ENCODE measurements at regions not wholly inside any gene's neighbourhood (a gene's known extent, or its start where the extent isn't known, plus 50 kb on each side); places are given as distances from the start of the nearest gene placed in this dataset.

GRCh38 chr6:27684264-27685211 is 211.6 kb upstream of the ZNF184 start:
- H3K79me1 ChIP-seq (ENCODE audit: low read depth in 1 of 2, low read length in 2 of 2) = no peaks in the 10 kb centered on the region
- no peak overlapping the region for H3K23ac ChIP-seq (ENCODE audit: low read depth, low read length)
- H2AFZ ChIP-seq (replicated peaks; ENCODE audit: low read length, poor library complexity) = no peak overlapping the region
- H3K4ac ChIP-seq (ENCODE audit: low read depth, low read length) = no peak overlapping the region
- H3K9me3 ChIP-seq (ENCODE audit: control insufficient read depth, insufficient read depth, low read length) = no peaks in the 10 kb centered on the region
- CTCF ChIA-PET = interaction anchor here (0.6 to 0.7 kb wide), 2 partner anchors 59 to 518 kb away, joined by 4 to 5 read pairs; no protein-coding TSS in a partner anchor
- H3K56ac ChIP-seq (ENCODE audit: extremely low read depth, insufficient read depth, low read length) = no peak overlapping the region
- POLR2A ChIA-PET (ENCODE audit: unreplicated experiment) = no interaction called here
- no peaks in the 10 kb centered on the region for H3K4me1 ChIP-seq (ENCODE audit: control insufficient read depth, insufficient read depth, low read length)
- peak; percentile 76 for DNase-seq
- no peak overlapping the region for H2BK5ac ChIP-seq (ENCODE audit: low read depth, low read length, poor library complexity, severe bottlenecking)
- H3K18ac ChIP-seq (ENCODE audit: low read depth, low read length) = no peak overlapping the region
- no peak overlapping the region for H2AK9ac ChIP-seq (replicated peaks; ENCODE audit: low read depth, low read length, poor library complexity)
- no peak overlapping the region for H3K9ac ChIP-seq (ENCODE audit: low read depth, low read length)
- H3K4me3 ChIP-seq (ENCODE audit: insufficient read depth, low read depth, low read length) = no peak overlapping the region
- no peaks in the 10 kb centered on the region for H3K9me1 ChIP-seq (ENCODE audit: insufficient read depth, low read length)
- no TSS peak for BruUV-seq (replicated peaks)
- no peak overlapping the region for H4K8ac ChIP-seq (ENCODE audit: low read depth in 2 of 2, low read length in 2 of 2)
- H2AK5ac ChIP-seq (ENCODE audit: low read depth, low read length) = no peak overlapping the region
- in situ Hi-C loops (cut with MboI; ENCODE audit: low sequenced_read_pairs) (no loop called here), dilution Hi-C loops (cut with HindIII; ENCODE audit: low sequenced_read_pairs, unreplicated experiment) (no loop called here), intact Hi-C loops (cut with micrococcal nuclease) (loop anchor here (5.0 to 10.0 kb wide), 3 partner anchors 137 to 210 kb away; partner anchors contain the start of gene ZNF184)
- no peak overlapping the region for H3K14ac ChIP-seq (replicated peaks; ENCODE audit: low read depth, low read length)
- H2BK120ac ChIP-seq (ENCODE audit: low read depth, low read length) = no peak overlapping the region
- H3K4me2 ChIP-seq (ENCODE audit: low read depth, low read length) = no peak overlapping the region
- H4K20me1 ChIP-seq (ENCODE audit: insufficient read depth, low read length) = peaks cover 8% of the 10 kb centered on the region; the same call in 1 of the 2 replicates
- no peaks in the 10 kb centered on the region for H3K36me3 ChIP-seq (ENCODE audit: control insufficient read depth, insufficient read depth, low read length)
- peaks cover 8% of the 10 kb centered on the region for H3K27me3 ChIP-seq (ENCODE audit: control insufficient read depth, insufficient read depth, low read length)
- WGBS, 2 experiments (ENCODE audit: extremely low coverage in 2 of 2, insufficient read length in 1 of 2) = 36% methylated on average over 9 of the region's 34 CpGs; no CpG with 5 or more reads in 1 of the 2 experiments
- peak; percentile 45 for ATAC-seq (ENCODE audit: low read depth)
- H4K91ac ChIP-seq (ENCODE audit: insufficient read depth, low read depth, low read length) = no peak overlapping the region
- no peak overlapping the region for H4K5ac ChIP-seq (ENCODE audit: low read depth, low read length)
- H2BK15ac ChIP-seq (ENCODE audit: low read depth, low read length) = no peak overlapping the region
- H2BK20ac ChIP-seq (ENCODE audit: low read depth, low read length) = no peak overlapping the region
- no peak overlapping the region for H3K27ac ChIP-seq (ENCODE audit: insufficient read depth, low read length)
- TF ChIP-seq MAZ (IDR thresholded peaks at IDR 0.05; ENCODE audit: borderline replicate concordance, low read depth, low read length) = no peak
- no peak for TF ChIP-seq MXI1 (IDR thresholded peaks at IDR 0.05; ENCODE audit: borderline replicate concordance, low read depth, low read length)
- no peak for TF ChIP-seq POLR2A (IDR thresholded peaks at IDR 0.05; ENCODE audit: low read depth, low read length)
- TF ChIP-seq, protein P1, sequence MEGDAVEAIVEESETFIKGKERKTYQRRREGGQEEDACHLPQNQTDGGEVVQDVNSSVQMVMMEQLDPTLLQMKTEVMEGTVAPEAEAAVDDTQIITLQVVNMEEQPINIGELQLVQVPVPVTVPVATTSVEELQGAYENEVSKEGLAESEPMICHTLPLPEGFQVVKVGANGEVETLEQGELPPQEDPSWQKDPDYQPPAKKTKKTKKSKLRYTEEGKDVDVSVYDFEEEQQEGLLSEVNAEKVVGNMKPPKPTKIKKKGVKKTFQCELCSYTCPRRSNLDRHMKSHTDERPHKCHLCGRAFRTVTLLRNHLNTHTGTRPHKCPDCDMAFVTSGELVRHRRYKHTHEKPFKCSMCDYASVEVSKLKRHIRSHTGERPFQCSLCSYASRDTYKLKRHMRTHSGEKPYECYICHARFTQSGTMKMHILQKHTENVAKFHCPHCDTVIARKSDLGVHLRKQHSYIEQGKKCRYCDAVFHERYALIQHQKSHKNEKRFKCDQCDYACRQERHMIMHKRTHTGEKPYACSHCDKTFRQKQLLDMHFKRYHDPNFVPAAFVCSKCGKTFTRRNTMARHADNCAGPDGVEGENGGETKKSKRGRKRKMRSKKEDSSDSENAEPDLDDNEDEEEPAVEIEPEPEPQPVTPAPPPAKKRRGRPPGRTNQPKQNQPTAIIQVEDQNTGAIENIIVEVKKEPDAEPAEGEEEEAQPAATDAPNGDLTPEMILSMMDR (conservative IDR thresholded peaks at IDR 0.05; ENCODE audit: low read depth, low read length) = no peak
- TF ChIP-seq RFX5 (IDR thresholded peaks at IDR 0.05; ENCODE audit: low read depth, low read length) = no peak
- TF ChIP-seq RCOR1 (IDR thresholded peaks at IDR 0.05; ENCODE audit: insufficient replicate concordance, low read length) = no peak
- TF ChIP-seq USF2 (IDR thresholded peaks at IDR 0.05; ENCODE audit: low read depth, low read length) = no peak
- TF ChIP-seq SMC3 (IDR thresholded peaks at IDR 0.05; ENCODE audit: low read depth, low read length) = no peak
- no peak for TF ChIP-seq RAD21 (IDR thresholded peaks at IDR 0.05; ENCODE audit: low read length)
- no peak for TF ChIP-seq NFE2L2 (IDR thresholded peaks at IDR 0.05; ENCODE audit: low read depth, low read length)
- no peak; the same call in 1 of the 2 replicates for TF ChIP-seq FOS (IDR thresholded peaks at IDR 0.05; ENCODE audit: low read depth, low read length)
- no peak for TF ChIP-seq CEBPB (IDR thresholded peaks at IDR 0.05; ENCODE audit: low read depth, low read length)
- TF ChIP-seq MAFK (IDR thresholded peaks at IDR 0.05; ENCODE audit: low read depth, low read length) = no peak
- TF ChIP-seq CHD1 (IDR thresholded peaks at IDR 0.05; ENCODE audit: low read depth, low read length) = no peak

Measured in IMR-90 (cell line).